Erythroblast (primary cell): ENCODE measurements at regions not wholly inside any gene's neighbourhood (a gene's known extent, or its start where the extent isn't known, plus 50 kb on each side); places are given as distances from the start of the nearest gene placed in this dataset.

ENCODE experiments used
- DNase-seq, 2 experiments: peaks; one replicate each; lab custom pipeline; 2025; lab: John Stamatoyannopoulos, UW
- GATA1 ChIP-seq: IDR thresholded peaks from 2 replicates; pipeline ENCODE4 v1.6.1; 2011; ENCODE audit warnings: low read depth, mild to moderate bottlenecking, control low read depth, low read length, moderate library complexity
- POLR2A ChIP-seq: IDR thresholded peaks from 2 replicates; pipeline ENCODE4 v1.6.1; 2011; ENCODE audit warnings: mild to moderate bottlenecking, low read length

DNA sequence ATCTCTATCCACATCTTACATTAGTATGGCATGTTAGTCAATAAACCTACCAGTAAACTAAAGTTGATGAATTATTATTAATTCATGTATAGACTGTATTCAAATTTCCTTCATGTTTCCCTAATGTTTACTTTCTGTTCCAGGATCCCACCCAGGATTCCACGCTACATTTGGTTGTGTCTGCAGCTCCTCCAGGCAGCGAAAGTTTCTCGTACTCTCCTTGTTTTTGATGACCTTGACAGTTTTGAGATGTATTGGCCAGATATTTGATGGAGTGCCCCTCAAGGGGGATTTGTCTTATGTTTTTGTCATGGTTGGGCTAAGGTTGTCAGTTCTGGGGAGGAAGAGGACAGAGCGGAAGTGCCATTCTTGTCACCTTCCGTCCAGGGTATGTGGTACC lies 445.2 kb upstream of the CDH4 start:
- TF ChIP-seq POLR2A = no peak
- no peak for TF ChIP-seq GATA1
- DNase-seq = no peak

DNA sequence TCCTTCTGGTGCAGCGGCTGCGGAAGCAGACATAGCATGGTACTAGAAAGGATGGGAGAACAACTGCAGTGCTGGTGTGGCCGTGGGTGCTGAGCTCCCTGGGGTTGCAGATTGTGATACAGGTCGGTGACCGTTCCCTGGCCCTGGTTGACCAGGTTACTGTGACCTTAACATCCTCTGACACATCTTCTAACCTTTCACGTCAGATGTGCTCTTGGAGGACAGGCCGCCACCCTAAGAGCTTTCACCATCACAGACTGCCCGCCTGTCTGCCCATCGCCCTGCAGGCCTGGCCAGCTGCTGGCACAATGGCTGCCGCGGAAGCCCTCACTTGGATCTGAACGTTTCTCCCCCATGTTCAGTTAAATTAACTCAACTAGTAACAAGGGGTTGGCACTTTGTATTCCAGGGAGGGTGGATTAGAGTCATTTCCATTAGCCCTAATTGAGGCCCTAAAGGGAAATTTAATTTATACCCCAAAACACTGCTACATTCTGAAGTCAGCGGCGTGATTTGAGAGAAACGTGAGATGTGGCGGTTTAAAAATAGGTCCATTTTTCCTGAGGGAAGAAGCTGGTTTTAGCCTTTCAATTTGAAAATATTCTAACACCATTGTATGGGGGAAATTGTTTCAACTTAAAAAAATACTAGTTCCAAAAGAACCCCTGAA lies 443.9 kb upstream of the CDH4 start:
- TF ChIP-seq POLR2A = no peak
- TF ChIP-seq GATA1 = no peak
- DNase-seq = no peak

DNA sequence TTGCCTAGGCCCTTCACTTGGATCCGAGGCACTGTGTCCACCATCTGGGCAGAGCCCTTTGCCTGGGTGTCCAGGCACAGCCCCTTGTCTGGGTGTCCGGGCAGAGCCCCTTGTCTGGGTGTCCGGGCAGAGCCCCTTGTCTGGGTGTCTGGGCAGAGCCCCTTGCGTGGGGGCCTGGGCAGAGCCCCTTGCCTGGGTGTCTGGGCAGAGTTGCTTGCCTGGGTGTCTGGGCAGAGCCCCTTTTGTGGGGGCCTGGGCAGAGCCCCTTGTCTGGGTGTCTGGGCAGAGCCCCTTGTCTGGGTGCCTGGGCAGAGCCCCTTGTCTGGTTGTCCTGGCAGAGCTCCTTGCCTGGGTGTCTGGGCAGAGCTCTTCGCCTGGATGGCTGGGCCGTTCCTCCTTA lies 443.4 kb upstream of the CDH4 start:
- DNase-seq = no peak
- TF ChIP-seq GATA1 (no peak), POLR2A (no peak)

DNA sequence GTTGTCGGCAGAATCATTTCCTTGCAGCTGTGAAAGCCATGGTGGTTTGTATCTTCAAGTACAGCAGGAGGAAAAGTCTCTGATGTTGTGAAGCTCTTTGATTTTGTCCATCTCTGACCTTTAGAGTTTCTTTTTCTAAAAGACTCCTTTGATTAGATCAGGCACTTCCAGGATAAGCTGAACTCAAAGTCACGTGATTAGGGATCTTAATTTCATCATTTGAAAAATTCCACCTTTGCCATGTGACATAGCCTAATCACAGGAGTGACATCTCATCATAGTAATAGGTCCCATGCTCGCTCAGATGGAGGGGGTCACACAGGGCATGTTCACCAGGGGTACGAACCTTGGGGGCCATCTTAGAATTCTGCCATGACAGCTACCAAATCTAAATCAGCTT lies 441.5 kb upstream of the CDH4 start:
- DNase-seq = no peak
- TF ChIP-seq GATA1 (no peak), POLR2A (no peak)

DNA sequence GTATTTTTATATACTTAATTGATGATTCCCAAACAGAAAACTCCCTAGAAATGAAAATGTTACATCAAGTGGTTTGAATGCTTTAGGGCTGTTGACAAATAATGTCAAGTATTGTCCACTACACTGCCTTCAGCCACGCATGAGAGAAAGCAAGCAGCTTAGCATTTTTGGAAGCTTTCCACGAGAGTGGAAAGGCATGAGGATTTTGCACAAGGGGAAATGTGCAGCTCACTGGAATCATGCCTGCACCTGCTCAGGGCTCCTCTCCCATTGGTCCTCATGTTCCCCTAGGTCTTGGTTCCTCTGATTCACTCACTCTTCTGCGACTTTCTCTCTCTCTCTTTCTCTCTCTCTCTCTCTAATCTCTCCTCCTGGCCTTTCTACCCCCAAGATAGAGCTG lies 439.5 kb upstream of the CDH4 start:
- no peak for DNase-seq
- TF ChIP-seq GATA1 (no peak), POLR2A (no peak)

DNA sequence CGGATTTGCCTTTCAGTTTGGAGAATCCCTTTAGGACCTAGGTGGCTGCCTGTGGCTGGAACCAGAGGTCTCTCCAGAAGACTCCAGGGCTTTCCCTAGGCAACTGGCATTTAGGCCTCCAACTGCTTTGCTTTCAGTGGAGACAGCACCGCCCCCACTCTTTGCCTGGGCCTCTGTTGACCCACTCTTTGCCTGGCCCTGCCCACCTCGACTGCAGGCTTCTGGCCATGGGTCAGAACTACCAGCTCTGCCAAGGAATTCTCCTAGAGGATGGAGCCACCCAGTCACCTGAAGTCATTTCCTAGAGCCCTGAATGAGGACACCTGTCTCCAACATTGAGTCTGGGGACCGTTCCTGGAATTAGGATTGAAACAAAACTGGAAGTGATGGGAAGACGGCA lies 439.0 kb upstream of the CDH4 start:
- TF ChIP-seq GATA1 (no peak), POLR2A (no peak)

DNA sequence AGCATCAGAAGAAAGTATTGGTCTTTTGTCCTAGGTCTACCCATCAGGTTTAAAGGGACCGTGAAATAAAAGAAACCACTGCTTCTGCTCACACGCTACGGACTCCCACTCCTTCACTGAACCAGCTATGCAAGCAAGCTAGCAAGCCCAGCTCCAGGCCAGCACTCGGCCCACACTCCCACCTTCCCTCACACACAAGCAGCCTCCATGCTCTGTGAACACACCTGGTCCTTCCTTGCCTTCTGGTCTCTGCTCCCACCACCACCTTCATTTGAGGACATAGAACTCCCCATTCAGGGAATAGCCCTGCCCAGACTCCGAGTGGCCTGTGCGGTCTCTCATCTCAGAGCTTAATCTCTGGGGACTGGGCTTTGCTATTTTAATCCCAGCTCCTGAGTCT lies 436.4 kb upstream of the CDH4 start:
- no peak for DNase-seq
- TF ChIP-seq GATA1 = no peak
- TF ChIP-seq POLR2A = no peak

More for the DNA sequence above, 439.0 kb upstream of the CDH4 start:
- no peak for DNase-seq

DNA sequence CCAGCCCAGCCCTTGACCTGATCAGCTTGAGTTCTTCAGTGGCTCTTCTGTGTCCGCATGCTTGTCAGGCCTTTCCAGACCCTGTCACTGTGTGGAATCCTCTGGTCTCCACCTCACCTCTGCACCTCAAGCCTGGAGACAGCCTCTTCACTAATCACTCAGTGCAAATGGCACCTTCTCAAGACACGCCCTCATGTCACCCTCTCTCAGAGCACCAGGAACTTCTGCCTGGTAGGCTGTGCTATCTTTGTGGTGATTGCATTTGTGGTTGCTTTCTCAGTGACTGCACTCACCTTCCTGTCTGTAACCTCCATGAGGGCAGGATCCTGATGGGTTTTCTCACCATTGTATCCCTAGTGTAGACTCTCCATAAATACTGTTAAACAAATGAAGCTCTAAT lies 435.2 kb upstream of the CDH4 start:
- DNase-seq = no peak
- TF ChIP-seq POLR2A (no peak), GATA1 (no peak)

DNA sequence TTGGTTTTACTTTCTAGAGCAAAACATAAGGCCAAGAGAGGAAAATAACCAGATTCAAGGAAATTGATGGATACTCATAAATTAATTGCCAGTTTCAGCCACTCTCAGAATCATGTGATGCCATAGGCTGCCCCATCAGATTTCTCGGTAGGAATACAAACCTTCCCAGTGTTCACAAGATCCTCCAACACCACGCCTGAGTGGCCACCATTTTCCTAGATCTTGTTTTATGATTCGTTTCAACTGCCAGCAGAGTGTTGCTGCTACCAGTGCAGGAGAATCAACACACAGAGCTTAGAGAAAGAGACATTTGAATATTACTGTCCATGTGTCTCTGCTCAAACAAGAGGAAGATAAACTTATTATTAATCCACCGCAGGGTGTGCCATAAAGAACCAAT lies 434.2 kb upstream of the CDH4 start:
- no peak for TF ChIP-seq POLR2A
- no peak for TF ChIP-seq GATA1
- DNase-seq = no peak

DNA sequence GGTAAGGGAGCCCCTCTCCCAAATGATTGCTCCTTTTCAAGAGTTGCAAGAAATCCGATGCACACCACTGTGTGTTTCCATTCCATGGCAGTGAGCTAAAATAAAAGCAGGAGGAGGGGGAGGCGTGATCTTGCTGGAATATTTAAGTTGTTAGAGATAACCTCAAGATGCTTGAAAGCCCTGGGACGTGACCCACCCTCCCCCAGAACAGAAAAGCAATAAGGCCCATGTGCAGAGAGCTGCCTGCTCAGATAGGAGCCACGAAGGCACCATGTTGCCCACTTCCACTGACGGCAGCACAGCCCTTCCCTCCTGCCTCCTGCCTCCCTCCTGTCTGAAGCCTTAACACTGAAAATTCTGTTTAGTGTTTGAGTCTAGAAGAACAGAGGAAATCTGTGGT lies 432.6 kb upstream of the CDH4 start:
- TF ChIP-seq POLR2A = no peak
- no peak for TF ChIP-seq GATA1
- no peak for DNase-seq

DNA sequence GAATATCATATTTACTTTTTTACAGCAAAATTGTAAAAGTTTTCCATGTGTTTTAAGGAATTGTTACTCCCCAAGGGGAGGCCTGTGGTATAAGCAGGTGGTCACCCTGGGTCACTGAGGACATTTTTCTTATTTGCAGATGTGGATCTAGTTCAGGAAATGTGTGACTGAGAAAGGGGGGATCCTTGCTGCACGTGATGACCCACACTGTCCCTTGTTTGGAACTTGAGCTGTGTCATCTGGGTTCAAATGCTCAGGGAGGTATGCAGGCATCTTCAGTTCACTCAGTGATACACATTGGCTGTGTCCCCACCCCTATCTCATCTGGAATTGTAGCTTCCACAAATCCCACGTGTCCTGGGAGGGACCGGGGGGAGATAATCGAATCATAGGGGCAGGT lies 431.9 kb upstream of the CDH4 start:
- no peak for DNase-seq
- TF ChIP-seq POLR2A (no peak), GATA1 (no peak)

DNA sequence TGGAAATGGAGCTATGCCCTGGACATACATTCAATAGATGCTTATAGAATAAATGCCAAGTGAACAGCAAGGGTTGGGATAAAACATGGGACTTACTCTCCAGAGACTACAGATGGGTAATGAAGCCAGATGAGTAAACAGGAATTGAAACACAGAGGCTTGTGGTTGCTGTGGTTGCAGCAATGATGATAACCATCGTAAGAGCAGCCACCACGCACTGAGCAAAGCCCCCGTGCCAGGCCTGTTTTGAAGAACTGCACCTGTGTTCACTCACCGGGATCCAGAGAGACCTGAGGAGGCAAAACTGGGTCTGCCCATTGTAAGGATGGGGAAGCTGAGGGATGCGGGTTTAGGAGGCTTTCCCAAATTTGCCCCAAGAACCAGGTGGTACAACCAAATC lies 431.1 kb upstream of the CDH4 start:
- DNase-seq = no peak
- no peak for TF ChIP-seq GATA1
- no peak for TF ChIP-seq POLR2A

DNA sequence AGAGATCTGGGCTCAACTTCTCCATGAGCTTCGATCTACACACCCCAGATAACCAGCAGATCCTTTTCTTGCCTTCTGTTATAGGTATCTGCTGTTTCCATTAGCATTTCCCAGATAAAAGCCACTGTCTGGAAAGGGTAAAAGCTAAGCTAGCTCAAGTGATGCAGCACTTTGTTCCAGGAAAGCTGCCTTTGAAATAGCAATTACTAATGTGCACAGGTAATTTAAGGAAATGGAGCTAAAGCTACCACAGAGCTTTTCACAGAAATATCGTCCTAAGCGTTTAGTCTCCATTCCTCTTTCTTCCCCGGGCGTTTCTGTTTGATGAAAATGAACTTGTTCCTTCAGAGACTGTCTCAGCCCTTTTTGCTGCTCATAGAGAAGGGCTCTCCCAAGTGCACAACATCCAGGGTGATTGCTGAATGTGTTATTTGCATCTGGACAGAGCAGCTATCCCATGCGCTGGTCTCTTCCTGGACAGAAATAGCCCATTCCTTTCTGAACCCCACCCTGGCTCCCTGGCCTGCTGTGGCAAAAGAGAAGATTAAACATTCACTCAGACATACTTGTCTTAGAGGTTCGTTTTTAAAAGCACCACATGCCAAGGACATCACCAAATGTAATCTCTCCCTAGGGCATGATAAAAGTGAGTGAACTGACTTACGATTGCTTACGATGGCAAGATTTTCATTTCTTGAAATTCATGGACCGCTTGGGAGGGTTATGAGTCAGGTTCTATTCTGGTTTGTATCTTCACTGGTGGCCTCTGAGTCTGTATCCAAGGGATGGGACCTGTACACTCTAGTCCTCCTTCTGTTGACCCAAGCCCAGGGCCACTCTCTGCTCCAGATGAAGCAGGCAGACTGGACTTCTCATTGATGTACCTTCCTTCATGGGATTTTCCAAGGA lies 429.1 kb upstream of the CDH4 start:
- no peak for TF ChIP-seq POLR2A
- TF ChIP-seq GATA1 = no peak
- no peak for DNase-seq

DNA sequence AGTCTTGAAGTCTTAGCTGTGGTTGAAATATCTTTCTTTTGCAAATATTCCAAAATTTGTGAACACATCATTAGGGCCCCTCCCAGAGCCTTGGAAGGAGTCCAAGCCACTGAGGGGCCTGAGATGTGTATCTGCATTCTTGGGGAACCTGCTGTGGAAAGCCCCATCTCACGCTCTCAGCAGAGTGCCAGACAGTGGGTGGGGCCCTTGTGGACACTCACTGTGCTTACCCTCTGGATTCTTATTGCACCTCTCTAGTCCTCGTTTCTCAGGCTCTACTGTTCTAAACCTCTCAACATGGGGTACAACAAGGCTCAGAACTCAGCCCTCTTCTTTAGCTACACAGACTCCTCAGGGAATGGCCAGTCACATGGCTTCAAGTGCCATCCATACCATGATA lies 416.2 kb upstream of the CDH4 start:
- no peak for TF ChIP-seq GATA1
- TF ChIP-seq POLR2A = no peak
- no peak for DNase-seq

DNA sequence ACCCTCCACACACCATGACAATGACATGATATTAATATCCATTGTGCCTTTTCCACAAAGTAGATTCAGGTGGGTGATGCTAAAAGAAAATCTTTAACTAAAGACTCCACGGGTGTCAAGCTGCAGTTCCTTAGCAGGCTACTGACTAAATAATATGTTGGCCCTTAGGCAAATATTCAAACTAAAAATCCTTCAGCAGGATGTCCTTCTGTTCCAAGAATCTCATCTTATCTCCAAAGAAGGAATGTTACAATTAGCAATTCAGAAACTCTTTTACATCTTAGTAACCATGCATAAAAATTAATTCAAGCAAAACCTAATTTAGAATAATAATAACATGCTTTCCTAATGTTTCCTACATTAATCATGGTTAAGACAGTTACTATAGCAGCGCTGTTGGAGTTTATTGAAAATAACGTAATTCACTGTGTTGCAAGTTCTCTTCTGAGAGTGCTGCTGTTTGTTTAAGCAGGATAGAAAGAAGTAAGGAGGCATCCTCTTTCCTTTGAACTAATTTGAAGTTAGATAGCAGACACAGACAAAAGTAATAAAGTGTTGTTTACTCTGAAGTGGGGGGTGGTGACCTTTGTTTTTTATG lies 414.8 kb upstream of the CDH4 start:
- no peak for TF ChIP-seq GATA1
- no peak for TF ChIP-seq POLR2A
- no peak for DNase-seq
